Esophagus squamous epithelium (tissue), 5 donors: ENCODE measurements at regions not wholly inside any gene's neighbourhood (a gene's known extent, or its start where the extent isn't known, plus 50 kb on each side); places are given as distances from the start of the nearest gene placed in this dataset.

ENCODE experiments used
- DNase-seq: peaks from one replicate; lab custom pipeline; 2025; lab: John Stamatoyannopoulos, UW
- H3K27ac ChIP-seq, 4 donors: fragments of 200-600 bp; sonication (generic); one replicate each; pipeline ENCODE4 v1.5.1; 2016 to 2019; ENCODE audit warnings: mild to moderate bottlenecking in 1 of 4
- H3K27me3 ChIP-seq, 4 donors: fragments of 200-600 bp; sonication (generic); 1 replicate in 3 of 4; 2 replicates in 1 of 4; pipeline versions ENCODE4 v1.5.1 to v1.6.0; 2017 to 2021; ENCODE audit warnings: antibody characterized with exemption in 1 of 4
- H3K36me3 ChIP-seq, 3 donors: fragments of 200-600 bp; sonication (generic); one replicate each; pipeline ENCODE4 v1.5.1; 2016 to 2019
- H3K4me1 ChIP-seq, 3 donors: fragments of 200-600 bp; sonication (generic); one replicate each; pipeline ENCODE4 v1.5.1; 2017 to 2019
- H3K4me3 ChIP-seq, 4 donors: fragments of 200-600 bp; sonication (generic); 1 replicate in 3 of 4; 2 replicates in 1 of 4; pipeline ENCODE4 v1.5.1; 2016 to 2019; ENCODE audit warnings: mild to moderate bottlenecking in 2 of 4, moderate library complexity in 1 of 4
- H3K9me3 ChIP-seq, 3 donors: fragments of 200-600 bp; sonication (generic); one replicate each; pipeline ENCODE4 v1.5.1; 2016 to 2019
- POLR2A ChIP-seq, 4 donors: fragments of 450-650 bp; IDR thresholded peaks; one replicate each; pipeline ENCODE4 v1.6.1; 2017; ENCODE audit warnings: antibody characterized with exemption in 4 of 4, mild to moderate bottlenecking in 4 of 4, moderate library complexity in 3 of 4
- WGBS, 2 donors: methylation state at CpG; one replicate each; pipeline ENCODE4 v1.1.5; 2018; 5-methylcytosine and 5-hydroxymethylcytosine counted together
- intact Hi-C: fragments of 100-400 bp; cut with DNase I; formaldehyde crosslinking; loops from one replicate; pipeline ENCODE4 v1.15.0; 2022
- TF ChIP-seq, protein P1 (sequence below), 6 experiments: fragments of 450-650 bp in 4 of 6; fragments of 200-600 bp in 2 of 6; sonication (generic) in 2 of 6; IDR thresholded peaks; one replicate each; pipeline ENCODE4 v1.5.1; 2016 to 2019; ENCODE audit warnings: antibody characterized with exemption in 6 of 6, mild to moderate bottlenecking in 4 of 6, moderate library complexity in 4 of 6
- donor health status: DM: yes; HTN: yes; CAD: no.

DNA sequence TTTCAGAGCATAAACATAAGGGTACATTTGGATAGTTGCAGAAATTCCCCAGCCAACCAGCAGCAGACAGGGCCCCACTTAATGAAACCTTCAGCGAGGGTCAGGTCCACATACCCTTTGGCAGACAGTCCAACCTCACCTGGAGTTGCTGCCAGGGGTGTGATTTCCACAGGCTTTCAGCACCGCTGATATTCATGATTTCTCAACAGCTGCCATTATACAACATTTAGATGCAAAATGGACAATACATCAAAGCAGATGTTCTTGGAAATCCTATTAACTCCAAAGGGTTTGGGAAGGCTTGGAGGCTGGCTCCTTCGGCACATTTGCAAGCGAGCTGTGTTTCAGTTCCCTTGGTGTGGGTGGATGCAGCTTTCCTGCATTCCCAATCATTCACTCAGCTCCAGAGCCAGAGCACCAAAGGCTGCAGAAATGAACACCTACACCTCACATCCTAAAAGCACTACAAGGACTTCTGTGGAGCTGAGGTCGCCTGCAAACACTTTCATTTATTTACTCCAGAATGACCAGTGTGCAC is 147.2 kb upstream of the VSTM2B start:
- 52 to 57% methylated on average over 2 to 5 of the region's 5 CpGs for WGBS, 2 donors

DNA sequence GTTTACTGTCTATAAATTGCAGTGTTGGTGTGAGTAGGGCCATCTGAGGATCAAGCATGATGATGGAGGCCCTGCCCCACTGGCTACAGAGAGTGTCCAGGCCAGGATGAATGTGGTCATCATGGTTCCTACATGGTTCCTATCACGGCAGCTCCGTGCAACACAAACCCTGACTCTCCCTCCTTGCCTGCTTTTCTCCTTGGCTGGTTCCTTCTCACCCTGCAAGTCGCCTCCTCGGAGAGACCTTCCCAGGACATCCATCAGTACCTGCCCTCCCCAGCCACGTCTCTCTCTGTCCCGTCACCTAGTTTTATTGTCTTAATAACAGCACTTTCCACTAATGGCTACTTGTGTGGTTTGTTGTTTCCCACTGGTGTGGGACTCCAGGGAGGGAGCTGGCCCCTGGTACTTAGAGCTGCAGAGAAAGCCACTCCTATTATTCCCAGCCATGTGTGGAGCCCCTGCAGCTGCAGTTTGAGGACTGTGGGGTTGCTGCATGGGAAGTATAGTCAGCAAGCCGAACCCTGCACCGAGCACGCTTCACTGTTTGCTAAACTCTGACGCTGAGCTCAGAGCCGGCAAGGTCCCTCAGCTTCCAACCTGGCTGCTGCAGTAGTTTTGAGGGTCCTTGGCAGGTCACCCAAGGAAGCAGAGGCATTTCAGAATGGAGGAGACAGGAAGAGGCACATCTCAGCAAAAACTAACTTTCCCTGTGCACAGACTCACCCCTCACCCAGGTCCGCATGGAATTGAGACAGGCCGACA is 146.4 kb upstream of the VSTM2B start:
- intact Hi-C loops, result no loop called here
- H3K27ac ChIP-seq, result no peak overlapping the region
- H3K36me3 ChIP-seq, result no peaks in the 10 kb centered on the region
- no peak overlapping the region for H3K4me3 ChIP-seq
- no peak for TF ChIP-seq POLR2A (IDR thresholded peaks at IDR 0.05)
- TF ChIP-seq, protein P1, sequence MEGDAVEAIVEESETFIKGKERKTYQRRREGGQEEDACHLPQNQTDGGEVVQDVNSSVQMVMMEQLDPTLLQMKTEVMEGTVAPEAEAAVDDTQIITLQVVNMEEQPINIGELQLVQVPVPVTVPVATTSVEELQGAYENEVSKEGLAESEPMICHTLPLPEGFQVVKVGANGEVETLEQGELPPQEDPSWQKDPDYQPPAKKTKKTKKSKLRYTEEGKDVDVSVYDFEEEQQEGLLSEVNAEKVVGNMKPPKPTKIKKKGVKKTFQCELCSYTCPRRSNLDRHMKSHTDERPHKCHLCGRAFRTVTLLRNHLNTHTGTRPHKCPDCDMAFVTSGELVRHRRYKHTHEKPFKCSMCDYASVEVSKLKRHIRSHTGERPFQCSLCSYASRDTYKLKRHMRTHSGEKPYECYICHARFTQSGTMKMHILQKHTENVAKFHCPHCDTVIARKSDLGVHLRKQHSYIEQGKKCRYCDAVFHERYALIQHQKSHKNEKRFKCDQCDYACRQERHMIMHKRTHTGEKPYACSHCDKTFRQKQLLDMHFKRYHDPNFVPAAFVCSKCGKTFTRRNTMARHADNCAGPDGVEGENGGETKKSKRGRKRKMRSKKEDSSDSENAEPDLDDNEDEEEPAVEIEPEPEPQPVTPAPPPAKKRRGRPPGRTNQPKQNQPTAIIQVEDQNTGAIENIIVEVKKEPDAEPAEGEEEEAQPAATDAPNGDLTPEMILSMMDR (IDR thresholded peaks at IDR 0.05), result no peak
- peaks cover 0 to 18% (median 0%) of the 10 kb centered on the region in 4 donors for H3K27me3 ChIP-seq
- no peak for DNase-seq
- no peaks in the 10 kb centered on the region for H3K9me3 ChIP-seq
- 72 to 82% methylated on average over 7 to 8 of the region's 13 CpGs for WGBS, 2 donors
- no peaks in the 10 kb centered on the region for H3K4me1 ChIP-seq

More for the DNA sequence above, 147.2 kb upstream of the VSTM2B start:
- H3K36me3 ChIP-seq, result no peaks in the 10 kb centered on the region
- no peaks in the 10 kb centered on the region for H3K4me1 ChIP-seq
- TF ChIP-seq, protein P1 (IDR thresholded peaks at IDR 0.05), result no peak
- TF ChIP-seq POLR2A (IDR thresholded peaks at IDR 0.05), result no peak
- no peak overlapping the region for H3K4me3 ChIP-seq
- peaks cover 0 to 18% (median 0%) of the 10 kb centered on the region in 4 donors for H3K27me3 ChIP-seq
- intact Hi-C loops, result no loop called here
- H3K27ac ChIP-seq, result no peak overlapping the region
- no peaks in the 10 kb centered on the region for H3K9me3 ChIP-seq
- no peak for DNase-seq

DNA sequence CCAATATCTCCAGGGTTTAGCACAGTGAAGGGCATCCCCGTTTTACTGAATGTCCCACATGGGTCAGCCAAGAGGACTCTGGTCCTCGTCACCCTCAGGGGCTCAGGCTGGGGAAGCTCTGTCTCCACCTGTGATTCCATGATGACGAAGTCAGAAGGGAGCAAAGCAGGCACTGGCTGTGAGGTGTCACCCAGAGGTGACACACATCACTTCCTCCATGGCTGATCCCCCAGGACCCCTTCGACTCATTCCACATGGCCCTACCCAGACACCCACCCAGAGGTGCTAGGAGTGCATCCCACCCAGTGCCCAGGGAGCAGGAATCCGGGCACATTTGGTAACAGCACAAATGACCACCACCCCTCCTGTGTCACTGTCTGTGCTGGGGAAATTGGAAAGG is 145.2 kb upstream of the VSTM2B start:
- 70 to 75% methylated on average over 4 to 5 of the region's 5 CpGs for WGBS, 2 donors
- no peak for TF ChIP-seq POLR2A (IDR thresholded peaks at IDR 0.05)
- TF ChIP-seq, protein P1 (IDR thresholded peaks at IDR 0.05), result no peak
- intact Hi-C loops, result no loop called here
- no peaks in the 10 kb centered on the region for H3K36me3 ChIP-seq
- peaks cover 0 to 18% (median 0%) of the 10 kb centered on the region in 4 donors for H3K27me3 ChIP-seq
- H3K4me3 ChIP-seq, result no peak overlapping the region
- H3K9me3 ChIP-seq, result no peaks in the 10 kb centered on the region
- no peak overlapping the region for H3K27ac ChIP-seq
- DNase-seq, result no peak
- no peaks in the 10 kb centered on the region for H3K4me1 ChIP-seq

DNA sequence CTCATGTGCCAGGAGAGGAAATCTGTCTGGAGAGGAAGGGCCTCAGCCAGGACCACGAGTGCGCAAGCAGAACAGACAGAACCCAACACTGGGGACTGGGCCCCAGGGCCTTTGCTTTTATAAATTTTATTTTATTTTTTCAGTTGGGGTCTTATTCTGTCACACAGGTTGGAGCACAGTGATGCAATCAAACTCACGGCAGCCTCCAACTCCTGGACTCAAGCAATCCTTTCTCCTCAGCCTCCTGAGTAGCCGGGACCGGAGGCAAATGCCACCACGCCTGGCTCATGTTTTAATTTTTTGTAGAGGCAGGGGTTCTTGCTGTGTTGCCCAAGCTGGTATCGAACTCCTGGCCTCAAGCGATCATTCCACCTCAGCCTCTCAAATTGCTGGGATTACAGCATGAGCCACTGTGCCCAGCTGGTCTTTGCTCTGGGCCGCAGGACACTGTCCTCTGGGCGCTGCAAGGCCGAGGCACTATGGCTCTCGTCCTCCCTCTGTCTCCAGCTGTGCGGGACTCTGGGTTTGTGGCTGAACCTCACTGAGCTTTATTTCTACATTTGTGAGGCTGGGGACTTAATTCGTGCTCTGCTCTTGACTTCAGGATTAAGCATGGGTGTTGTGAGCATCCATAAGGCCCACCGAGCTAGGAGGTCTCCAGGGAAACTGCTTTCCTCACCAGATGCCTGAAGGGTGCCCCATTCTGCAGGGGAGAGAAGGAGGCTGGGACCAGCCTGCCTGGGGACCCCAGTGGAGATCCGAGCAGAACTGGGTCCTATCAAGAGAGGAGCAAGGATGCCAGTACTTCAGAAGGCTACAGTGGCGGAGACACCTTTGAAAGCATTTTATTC is 144.2 kb upstream of the VSTM2B start:
- TF ChIP-seq, protein P1 (IDR thresholded peaks at IDR 0.05), result no peak
- no peak for TF ChIP-seq POLR2A (IDR thresholded peaks at IDR 0.05)
- no peak overlapping the region for H3K27ac ChIP-seq
- DNase-seq, result no peak
- peaks cover 0 to 18% (median 0%) of the 10 kb centered on the region in 4 donors for H3K27me3 ChIP-seq
- intact Hi-C loops, result no loop called here
- no peaks in the 10 kb centered on the region for H3K9me3 ChIP-seq
- no peaks in the 10 kb centered on the region for H3K36me3 ChIP-seq
- WGBS, 2 donors, result 83 to 90% methylated on average over 10 to 16 of the region's 17 CpGs
- H3K4me1 ChIP-seq, result peaks cover 0 to 4% (median 0%) of the 10 kb centered on the region in 3 donors
- H3K4me3 ChIP-seq, result no peak overlapping the region
